ENCODE measurements at regions not wholly inside any gene's neighbourhood (a gene's known extent, or its start where the extent isn't known, plus 50 kb on each side); places are given as distances from the start of the nearest gene placed in this dataset.

DNA sequence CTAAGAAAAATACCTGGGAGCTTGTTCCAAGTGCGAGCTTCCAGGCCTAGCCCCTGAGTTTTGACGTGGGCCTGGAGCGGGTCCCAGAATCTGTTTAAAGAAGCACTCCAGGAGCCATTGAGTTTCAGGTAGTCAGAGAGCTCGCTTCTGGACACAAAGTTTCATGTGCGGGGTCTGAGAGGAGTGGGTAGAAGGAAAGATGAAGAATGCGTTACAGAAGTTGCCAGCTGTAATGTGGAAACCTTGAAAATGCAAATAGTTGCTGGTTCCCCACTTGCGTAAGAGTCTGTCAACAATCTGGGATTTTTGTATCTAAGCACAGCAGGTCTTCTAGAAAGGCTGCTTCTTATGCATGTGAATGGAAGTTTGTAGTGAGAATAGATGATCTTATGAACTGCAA lies 77.5 kb upstream of the CLCN4 start:
- DNase-seq (ENCODE audit: low read depth in 2 of 2) = no peak

DNA sequence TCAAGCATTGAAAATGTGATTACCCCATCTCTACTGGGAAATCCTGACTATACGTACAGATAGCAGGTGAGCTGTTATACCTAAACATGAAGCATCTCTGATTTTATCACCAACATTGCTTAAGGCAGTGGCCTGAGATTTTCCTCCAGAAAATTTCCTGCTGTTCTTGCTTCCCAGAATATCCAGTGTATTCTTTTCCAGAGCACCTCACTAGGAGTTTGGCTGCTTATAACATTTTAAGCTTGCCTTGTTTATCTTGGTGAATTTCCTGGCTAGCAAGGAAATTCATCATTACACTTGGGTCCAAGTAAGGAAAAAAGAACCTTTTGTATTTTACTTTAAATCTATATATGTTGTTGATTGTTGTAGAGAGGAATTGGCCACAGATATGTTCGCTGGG lies 73.0 kb upstream of the CLCN4 start:
- DNase-seq (ENCODE audit: low read depth in 2 of 2) = no peak

DNA sequence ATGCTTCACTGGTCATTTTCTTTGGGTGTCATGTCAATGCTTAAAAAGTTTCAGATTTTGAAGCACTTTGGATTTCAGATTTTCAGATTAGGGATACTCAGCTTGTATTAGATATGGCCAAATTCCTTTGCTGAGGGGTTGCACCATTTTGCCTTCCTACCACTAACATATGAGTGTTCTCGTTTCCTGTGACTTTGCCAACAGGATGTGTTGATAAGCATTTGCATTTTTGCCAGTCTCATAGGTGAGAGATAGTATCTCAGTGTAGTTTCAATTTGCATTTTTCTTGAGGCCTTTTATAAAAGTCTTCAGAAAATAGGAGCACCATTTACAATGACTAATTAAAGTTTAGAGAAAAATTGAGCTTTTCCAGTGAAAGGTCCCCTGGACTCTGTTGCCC lies 71.6 kb upstream of the CLCN4 start:
- DNase-seq (ENCODE audit: low read depth in 2 of 2) = no peak

DNA sequence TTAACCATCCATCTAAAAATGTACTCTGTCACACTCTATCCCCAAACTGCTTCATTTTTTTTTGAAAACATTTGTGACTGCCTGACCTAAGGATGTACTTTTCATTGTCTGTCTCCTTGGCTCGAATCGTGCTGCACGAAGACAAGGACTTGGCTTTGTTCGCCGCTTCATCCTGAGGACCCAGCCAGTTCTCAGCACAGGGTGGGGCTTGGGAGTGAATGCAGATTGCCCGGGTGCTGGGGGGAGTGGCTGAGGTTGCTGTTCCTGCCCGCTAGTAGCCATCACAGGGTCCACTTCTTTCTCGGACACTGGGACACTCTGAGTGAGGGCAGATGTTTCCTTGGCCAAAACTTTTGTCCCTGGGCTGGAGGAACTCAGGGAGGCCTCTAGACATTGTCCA lies 70.1 kb upstream of the CLCN4 start:
- no peak for DNase-seq (ENCODE audit: low read depth in 2 of 2)

DNA sequence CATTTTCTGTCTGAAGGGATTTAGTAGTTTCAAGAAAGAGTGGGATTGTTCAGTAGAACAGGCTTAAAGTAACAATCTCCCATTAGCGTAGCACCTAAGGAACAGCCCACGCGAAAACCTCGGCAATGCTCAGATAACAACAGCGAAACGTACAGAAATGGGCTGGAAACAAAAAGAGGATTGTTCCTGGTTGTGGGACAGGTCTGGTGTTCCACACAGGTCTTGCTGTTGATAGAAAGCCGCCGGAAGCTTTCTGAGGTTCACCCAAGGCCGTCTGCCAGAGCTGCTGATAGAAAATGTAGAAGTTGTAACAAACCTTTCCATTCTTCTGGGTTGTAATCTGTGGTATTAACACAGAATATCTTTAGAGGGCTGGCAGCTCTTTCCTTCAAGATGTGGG lies 69.4 kb upstream of the CLCN4 start:
- DNase-seq (ENCODE audit: low read depth in 2 of 2) = no peak

DNA sequence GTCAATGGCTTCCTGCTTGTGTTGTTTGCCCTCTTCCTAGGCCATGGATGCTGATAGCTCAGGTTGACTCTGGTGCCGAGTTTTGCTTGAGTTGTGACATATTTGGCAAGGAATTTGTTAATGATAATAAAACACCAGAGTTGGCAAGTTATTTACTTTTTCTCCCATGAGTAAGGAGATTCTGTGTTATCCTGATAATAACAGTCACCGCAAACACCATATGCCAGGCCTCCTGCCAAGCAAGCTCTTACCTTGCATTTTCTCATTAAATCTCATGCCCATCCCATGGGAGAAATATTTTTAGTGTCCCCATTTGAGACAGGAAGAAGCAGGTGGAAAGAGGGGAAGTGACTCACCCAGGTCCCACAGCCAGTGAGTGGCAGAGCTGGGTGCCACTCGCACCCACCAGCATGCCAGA lies 67.4 kb upstream of the CLCN4 start:
- no peak for DNase-seq (ENCODE audit: low read depth in 2 of 2)

DNA sequence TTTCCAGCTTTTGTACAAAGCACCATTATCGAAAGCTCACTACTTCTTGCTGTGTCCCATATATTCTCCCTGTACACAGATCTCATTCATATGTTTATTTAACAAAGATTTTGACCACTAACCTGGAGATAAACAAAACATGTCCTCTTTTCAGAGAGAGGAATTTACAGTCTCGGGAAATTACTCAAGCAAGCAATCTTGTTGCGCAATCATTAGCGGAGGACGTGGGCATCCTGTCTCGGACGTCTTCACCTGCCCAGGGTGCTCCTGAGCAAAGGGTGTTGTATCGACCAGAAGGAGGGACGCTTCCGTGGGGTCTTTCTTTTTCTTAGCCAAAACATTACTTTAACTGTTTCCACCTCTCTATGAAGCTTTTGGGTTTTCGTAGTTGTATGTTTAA lies 66.5 kb upstream of the CLCN4 start:
- no peak for DNase-seq (ENCODE audit: low read depth in 2 of 2)

DNA sequence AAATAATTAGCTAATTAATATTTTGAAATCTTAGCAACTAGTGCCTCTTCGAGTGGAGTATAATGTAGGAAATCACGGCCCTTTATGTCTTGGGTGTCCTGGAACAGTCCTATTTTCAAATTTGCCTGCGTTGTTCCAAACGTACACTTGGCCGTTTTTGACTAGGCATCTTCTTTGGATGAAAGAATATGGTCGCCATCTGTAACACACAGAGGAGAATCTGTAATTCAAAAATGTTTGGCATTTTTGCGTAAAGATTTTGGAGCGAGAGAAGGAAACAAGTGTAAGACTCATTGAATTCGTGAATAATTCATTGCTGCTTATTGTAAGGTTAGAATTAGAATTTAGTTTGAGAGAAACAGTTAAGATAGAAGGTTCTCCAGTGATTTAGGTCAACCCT lies 61.5 kb upstream of the CLCN4 start:
- no peak for DNase-seq (ENCODE audit: low read depth in 2 of 2)

DNA sequence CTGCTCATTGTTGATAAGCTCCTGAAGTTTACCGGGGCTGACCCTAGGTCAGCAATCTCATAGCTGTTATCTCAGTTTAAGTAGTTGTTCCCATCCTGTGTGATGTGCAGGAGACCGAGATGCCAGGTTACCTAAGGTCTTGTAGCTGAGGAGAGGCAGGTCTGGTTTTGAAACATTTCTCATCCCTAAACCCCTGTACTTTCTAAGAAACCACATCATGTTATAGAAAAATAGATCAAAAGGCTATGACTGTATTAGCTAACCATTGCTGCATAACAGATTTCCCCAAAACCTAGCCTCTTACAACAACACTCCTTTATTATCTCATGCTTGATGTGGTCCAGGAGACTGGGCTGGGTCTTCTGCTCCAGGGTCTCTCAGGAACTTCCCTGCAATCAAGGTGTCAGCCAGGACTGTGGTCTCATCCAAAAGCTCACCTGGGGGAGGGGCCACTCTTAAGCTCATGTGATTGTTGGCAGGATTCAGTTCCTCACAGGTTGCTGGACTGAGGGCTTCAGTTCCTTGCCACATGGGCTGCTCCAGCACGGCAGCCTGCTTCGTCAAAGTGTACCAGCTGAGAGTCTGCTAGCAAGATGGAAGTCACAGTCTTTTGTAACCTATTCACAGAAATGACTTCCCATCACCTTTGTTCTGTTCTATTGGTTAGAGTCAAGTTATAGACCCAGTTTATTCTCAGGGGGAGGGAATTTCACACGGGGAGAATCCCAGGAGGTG lies 60.9 kb upstream of the CLCN4 start:
- no peak for DNase-seq (ENCODE audit: low read depth in 2 of 2)

DNA sequence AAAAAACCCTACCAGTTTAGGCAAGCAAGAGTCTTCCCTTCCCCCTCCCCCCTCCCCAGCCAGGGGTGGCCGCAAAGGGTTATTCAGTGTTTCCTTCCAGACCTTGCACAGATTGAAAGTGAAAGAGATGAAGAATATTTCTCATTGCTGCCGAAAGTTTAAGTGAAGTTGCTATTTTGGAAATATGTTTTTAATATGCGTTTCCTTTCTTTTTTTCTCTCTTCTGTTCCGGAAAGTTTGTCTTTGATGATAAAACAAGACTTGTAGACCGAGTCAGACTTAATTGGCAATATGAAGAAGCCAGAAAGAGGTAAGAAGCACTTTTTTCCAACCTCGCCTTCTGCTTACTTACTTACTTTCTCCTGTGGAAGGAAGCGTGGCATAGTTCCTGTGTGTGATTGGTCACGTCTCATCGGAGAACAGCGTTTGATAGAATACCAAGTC lies 58.5 kb upstream of the CLCN4 start:
- no peak for DNase-seq (ENCODE audit: low read depth in 2 of 2)

DNA sequence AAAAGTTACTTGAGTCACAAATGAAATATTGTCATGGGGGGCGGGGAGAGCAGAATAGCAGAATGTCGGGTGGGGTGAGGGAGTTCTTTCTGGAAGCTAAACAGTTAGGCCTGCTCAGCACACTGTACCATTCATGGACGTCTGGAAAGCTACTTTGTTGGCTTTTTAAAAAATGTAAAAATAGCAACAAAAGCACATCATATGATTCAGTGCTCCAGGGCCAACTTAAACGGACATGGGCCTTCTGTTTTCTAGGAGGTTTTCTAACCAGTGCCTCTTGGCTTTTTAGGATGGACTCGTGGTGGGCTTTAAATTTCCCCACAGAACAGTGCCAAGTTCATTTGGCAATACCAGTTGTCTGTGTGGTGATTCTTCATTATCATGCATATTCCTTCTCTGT lies 57.4 kb upstream of the CLCN4 start:
- no peak for DNase-seq (ENCODE audit: low read depth in 2 of 2)

DNA sequence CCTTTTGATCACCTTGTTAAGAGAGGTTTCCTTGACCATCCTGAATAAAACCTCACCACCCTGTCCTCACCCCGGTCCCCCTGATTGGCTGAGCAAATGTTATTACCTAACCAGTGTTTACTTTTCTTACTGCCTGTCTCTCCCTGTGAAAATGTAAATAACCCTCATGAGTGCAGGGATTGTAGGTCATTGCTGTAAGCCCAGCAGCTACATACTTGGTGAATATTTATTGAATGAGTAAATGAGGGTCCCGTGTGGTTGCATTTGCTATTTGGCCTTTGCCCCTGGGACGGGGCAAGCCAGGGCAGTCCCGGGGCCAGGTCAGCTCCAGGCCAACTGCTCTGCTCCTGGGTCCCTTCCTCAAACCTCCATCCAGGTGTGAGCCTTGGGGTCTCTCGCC lies 55.5 kb upstream of the CLCN4 start:
- no peak for DNase-seq (ENCODE audit: low read depth in 2 of 2)

DNA sequence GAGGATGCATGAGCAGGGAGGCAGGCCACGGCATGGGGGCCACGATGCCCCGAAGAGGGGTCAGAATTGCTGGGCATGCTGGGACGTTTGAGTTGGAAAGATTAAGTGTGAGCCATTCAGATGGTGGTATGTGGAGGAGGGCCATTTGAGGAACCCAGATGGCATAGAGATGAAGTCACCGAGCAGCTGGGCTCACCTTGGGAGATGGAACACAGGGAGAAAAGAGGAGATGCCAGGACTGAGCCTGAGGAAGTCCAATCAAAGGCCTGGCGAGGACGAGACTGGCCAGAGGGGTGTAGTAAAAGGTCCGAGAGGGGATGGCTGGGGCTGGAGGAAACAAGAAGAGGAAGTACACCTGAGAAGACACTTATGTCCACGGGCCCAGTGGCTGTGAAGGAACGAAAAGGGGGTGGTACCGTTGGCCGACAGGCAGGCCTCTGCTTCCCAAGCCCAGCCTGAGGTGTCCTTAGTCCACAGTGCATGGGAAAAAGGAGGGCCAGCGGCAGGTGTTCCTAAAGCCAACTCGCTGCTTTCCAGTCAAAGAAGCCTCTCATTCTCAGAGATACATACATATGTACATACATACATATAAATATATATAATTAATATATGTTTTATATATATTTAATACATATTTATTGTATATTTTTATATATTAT lies 54.6 kb upstream of the CLCN4 start:
- no peak for DNase-seq (ENCODE audit: low read depth in 2 of 2)

DNA sequence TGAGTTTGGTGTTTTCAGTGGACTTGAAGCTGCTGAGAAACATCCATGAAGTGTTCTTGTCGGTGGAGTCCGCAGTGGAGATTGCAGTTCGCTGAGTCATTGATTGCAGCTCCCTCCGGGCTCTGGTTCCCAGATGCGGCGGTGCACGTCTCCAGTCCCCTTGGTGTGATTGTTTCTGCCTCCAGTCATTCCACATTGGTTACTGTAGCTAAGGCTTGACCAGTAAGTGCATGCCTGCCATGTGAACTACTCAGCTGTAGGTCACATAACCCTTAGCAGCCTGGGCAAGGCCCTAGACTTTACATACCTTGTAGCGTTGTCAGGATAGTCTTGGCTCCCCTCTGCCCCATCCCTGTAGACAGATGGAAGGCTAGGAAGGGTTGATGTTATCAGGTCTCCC lies 53.8 kb upstream of the CLCN4 start:
- DNase-seq (ENCODE audit: low read depth in 2 of 2) = peak; percentile 33 to 34

DNA sequence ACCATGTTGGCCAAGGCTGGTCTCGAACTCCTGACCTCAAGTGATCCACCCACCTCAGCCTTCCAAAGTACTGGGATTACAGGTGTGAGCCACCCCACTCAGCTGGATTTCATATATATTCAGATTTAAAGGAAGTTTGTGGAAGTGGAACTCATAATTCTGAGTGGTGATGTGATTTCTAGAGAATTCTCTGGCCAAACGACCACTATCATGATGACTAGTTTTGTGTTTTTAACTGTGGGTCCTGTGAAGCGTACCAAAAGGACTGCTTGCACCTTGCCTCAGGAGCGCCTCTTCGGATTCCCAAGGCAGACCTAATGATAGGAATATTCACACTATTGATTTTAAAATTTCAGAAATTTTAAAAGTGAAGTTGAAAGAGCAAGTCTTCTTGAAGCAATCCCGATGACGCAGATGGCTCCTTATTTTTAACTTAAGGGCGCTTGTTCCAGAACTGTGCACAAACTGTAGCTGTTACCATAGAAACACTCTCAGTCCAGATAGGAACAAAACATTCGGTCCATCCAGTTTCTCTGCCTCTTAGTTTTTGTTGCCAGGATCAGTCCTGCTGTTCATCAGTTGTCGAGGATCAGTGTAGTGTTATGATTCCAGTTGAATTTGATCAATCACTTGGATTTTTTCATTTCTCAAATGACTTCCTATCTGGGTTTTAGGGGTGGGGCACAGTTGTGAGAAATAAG lies 51.7 kb upstream of the CLCN4 start:
- no peak for DNase-seq (ENCODE audit: low read depth in 2 of 2)

DNA sequence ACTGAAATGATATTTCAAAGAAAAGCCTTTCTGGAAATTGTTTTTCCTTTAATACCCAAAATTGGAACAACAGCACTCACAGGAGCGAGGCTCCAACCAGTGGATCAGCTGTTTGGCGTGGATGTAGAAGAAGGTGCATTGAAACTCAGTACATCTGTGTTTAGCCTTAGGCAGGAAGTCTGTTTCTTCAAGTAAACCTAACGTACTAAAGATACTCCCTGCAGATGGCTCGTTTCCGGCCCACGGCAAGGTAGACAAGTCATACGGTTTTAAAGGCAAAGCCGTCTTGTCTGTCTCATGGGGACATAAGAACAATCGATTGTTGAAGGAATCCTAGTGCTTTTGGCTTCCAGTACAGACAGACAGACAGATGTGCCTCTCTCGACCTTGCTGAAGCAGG lies 50.0 kb upstream of the CLCN4 start:
- DNase-seq (ENCODE audit: low read depth in 2 of 2) = no peak
